Pancreas (tissue), 10 donors: ENCODE measurements at regions not wholly inside any gene's neighbourhood (a gene's known extent, or its start where the extent isn't known, plus 50 kb on each side); places are given as distances from the start of the nearest gene placed in this dataset.
A peak's percentile ranks its signal among the peaks of the same experiment; 100 is the strongest.

Experiments used
- ATAC-seq, 4 donors: fragments of 200-7000 bp; cut with Tn5 transposase; one replicate each; pipeline versions ENCODE4 v1.8.0 to v1.9.1; 2020; ENCODE audit warnings: mild to moderate bottlenecking in 4 of 4, moderate library complexity in 4 of 4
- DNase-seq, 6 donors: peaks; one replicate each; pipeline ENCODE4 v3.0.0-alpha.2; 2020
- FAIRE-seq: peaks from 2 replicates; lab custom pipeline; 2012; peaks lifted over from hg19 to GRCh38; lab: Jason Lieb, UNC
- H3K27ac ChIP-seq, 4 donors: fragments of 200-600 bp; sonication (generic); 1 replicate in 3 of 4; 2 replicates in 1 of 4; pipeline versions ENCODE4 v1.5.0 to v1.8.0; 2020
- H3K27me3 ChIP-seq, 4 donors: fragments of 200-600 bp; one replicate each; pipeline ENCODE4 v1.8.0; 2021
- H3K36me3 ChIP-seq, 3 donors: fragments of 200-600 bp; sonication (generic) in 1 of 3; one replicate each; pipeline versions ENCODE4 v1.5.0 to v1.8.0; 2020 to 2021
- H3K4me1 ChIP-seq, 3 donors: fragments of 200-600 bp; one replicate each; pipeline ENCODE4 v1.8.0; 2021
- H3K4me3 ChIP-seq, 4 donors: fragments of 200-600 bp; sonication (generic) in 2 of 4; one replicate each; pipeline versions ENCODE4 v1.5.0 to v1.8.0; 2020 to 2021
- H3K9me3 ChIP-seq, 4 donors: fragments of 200-600 bp; one replicate each; pipeline ENCODE4 v1.8.0; 2021
- WGBS, 2 donors: extraction: QIAGEN DNeasy Blood & Tissue Kit; methylation state at CpG; one replicate each; pipeline ENCODE4 v1.1.7; 2013; 5-methylcytosine and 5-hydroxymethylcytosine counted together
- intact Hi-C, 3 donors: fragments of 100-400 bp; cut with DNase I; formaldehyde crosslinking; loops; one replicate each; pipeline versions ENCODE4 v1.11.1 to v1.14.2; 2022
- TF ChIP-seq, protein P1 (sequence below), 4 donors: fragments of 200-600 bp; sonication (generic) in 3 of 4; IDR thresholded peaks; one replicate each; pipeline versions ENCODE4 v1.5.0 to v1.8.0; 2021; ENCODE audit warnings: antibody characterized with exemption in 4 of 4
- donor health status: healthy with polysubstance abuse.
- donor health status: DM: no; HTN: no; CAD: no; lungs with moderate emphysema.
- donor health status: DM: no; HTN: no; CAD: no.
- donor health status: control.
- donor health status: control.
- donor health status: Bipolar disorder and iron deficiency.
- donor health status: DM: yes; HTN: yes; CAD: no.
- donor health status: DM: no; HTN: no; CAD: no.
- donor health status: DM: no; HTN: no; CAD: no.
- donor health status: DM: yes; HTN: yes; CAD: no.

DNA sequence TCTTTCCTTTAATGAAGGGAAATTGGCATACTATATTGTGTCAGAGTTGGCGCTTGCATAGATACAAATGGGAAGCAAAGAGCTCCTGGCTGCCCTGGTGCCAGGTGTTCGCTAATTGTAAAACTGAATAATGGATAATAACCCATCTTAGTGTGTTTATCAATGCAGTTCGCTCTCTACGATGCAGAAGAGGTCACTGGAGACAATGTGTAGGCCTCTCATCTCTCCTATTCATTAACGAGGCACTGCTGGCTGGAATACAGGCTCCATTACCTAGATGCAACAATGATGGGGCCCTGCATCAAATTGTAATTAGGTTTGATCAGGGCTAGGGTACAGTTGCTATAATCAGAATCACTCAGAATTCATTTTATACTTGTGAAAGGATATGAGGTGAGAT, 171.0 kb downstream of the RMI1 start:
- Histone ChIP-seq H3K4me3 (no peak overlapping the region), H3K27ac (no peak overlapping the region), H3K9me3 (no peaks in the 10 kb centered on the region), H3K4me1 (no peaks in the 10 kb centered on the region), H3K27me3 (no peaks in the 10 kb centered on the region), H3K36me3 (no peaks in the 10 kb centered on the region)
- no peak for ATAC-seq
- TF ChIP-seq, protein P1, sequence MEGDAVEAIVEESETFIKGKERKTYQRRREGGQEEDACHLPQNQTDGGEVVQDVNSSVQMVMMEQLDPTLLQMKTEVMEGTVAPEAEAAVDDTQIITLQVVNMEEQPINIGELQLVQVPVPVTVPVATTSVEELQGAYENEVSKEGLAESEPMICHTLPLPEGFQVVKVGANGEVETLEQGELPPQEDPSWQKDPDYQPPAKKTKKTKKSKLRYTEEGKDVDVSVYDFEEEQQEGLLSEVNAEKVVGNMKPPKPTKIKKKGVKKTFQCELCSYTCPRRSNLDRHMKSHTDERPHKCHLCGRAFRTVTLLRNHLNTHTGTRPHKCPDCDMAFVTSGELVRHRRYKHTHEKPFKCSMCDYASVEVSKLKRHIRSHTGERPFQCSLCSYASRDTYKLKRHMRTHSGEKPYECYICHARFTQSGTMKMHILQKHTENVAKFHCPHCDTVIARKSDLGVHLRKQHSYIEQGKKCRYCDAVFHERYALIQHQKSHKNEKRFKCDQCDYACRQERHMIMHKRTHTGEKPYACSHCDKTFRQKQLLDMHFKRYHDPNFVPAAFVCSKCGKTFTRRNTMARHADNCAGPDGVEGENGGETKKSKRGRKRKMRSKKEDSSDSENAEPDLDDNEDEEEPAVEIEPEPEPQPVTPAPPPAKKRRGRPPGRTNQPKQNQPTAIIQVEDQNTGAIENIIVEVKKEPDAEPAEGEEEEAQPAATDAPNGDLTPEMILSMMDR (IDR thresholded peaks at IDR 0.05) = no peak
- intact Hi-C loops = no loop called here
- no peak for FAIRE-seq
- no peak for DNase-seq
- WGBS, 2 donors = 88% methylated on average over 5 of the region's 5 CpGs

DNA sequence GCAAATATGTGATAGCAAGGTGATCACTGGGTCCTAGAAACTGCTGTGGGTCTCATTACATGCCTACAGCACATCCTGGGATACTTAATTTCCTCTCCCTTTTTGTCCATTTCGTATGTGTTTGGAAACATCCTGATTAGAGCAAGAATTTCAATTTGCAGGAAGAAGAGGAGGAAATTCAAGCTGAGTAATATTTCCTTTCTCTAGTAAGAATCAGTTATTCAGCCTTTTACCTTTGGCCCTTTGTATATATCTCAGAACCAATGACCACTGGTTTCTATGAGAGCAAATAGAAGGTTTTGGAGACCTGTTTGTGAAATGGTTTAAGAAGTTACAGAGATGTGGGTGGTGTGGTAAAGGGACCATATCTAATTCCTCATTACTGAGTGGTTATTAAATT, 171.6 kb downstream of the RMI1 start:
- FAIRE-seq (no peak), DNase-seq (no peak), ATAC-seq (no peak)
- intact Hi-C loops = no loop called here
- H3K4me3 ChIP-seq = no peak overlapping the region
- H3K36me3 ChIP-seq = no peaks in the 10 kb centered on the region
- no peaks in the 10 kb centered on the region for H3K4me1 ChIP-seq
- 67 to 85% methylated on average over 1 of the region's 1 CpG for whole genome bisulfite sequencing, 2 donors
- no peaks in the 10 kb centered on the region for H3K9me3 ChIP-seq
- H3K27ac ChIP-seq = no peak overlapping the region
- TF ChIP-seq, protein P1 (IDR thresholded peaks at IDR 0.05) = no peak
- no peaks in the 10 kb centered on the region for H3K27me3 ChIP-seq

DNA sequence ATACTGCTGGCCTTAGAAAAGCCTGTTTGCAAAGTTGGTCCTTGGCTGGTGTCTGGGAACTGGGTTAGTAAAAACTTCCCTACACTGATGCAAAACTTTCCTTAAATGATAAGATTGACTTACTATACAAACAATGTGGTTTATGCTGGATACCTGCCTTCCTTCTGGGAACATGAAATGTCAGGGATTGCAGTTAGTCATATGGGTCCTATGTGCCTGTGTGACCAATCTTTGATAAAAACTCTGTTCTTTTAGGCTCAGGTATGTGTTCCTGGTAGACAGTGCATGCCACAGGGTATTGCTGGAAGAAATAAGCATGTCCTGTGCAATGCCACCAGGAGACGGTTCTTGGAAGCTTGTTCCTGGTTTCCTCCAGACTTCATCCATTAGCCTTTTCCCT, 173.3 kb downstream of the RMI1 start:
- Histone ChIP-seq H3K36me3 (no peaks in the 10 kb centered on the region), H3K27me3 (no peaks in the 10 kb centered on the region), H3K4me3 (no peak overlapping the region), H3K9me3 (peaks cover 0 to 3% (median 0%) of the 10 kb centered on the region in 4 donors), H3K4me1 (no peaks in the 10 kb centered on the region), H3K27ac (no peak overlapping the region)
- FAIRE-seq (no peak), DNase-seq (no peak), ATAC-seq (no peak)
- intact Hi-C loops = no loop called here
- WGBS, 2 donors = 56 to 93% methylated on average over 1 of the region's 1 CpG
- TF ChIP-seq, protein P1 (IDR thresholded peaks at IDR 0.05) = no peak

DNA sequence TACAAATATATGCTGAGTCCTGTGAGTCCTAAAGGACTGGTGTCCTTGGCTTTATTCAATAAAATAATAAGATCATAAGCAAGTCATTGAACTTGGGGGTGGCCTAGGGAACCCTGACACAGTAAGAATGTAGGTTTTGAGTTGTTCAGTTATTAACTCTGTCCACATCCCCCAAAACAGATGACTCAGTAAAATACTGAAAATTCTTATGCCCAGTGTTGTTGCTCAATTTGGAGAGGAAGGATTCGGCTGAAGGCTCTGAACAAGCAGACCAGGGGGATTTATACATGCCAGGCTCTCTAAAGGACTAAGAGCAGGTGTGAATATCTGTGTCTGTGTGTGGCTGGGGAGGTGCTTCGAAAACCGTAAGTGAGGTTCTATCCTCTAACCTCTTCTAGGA, 173.7 kb downstream of the RMI1 start:
- intact Hi-C loops = no loop called here
- H3K27me3 ChIP-seq = no peaks in the 10 kb centered on the region
- no peak overlapping the region for H3K4me3 ChIP-seq
- DNase-seq = no peak
- peaks cover 0 to 3% (median 0%) of the 10 kb centered on the region in 4 donors for H3K9me3 ChIP-seq
- TF ChIP-seq, protein P1 (IDR thresholded peaks at IDR 0.05) = no peak
- WGBS, 2 donors = 83 to 92% methylated on average over 3 of the region's 3 CpGs
- peak in 1 of 4 donors; percentile 41 for ATAC-seq
- no peaks in the 10 kb centered on the region for H3K4me1 ChIP-seq
- no peak overlapping the region for H3K27ac ChIP-seq
- H3K36me3 ChIP-seq = no peaks in the 10 kb centered on the region
- no peak for FAIRE-seq

- H3K27ac ChIP-seq = no peak overlapping the region
- H3K4me3 ChIP-seq = no peak overlapping the region
- no peaks in the 10 kb centered on the region for H3K36me3 ChIP-seq
- peaks cover 0 to 3% (median 0%) of the 10 kb centered on the region in 4 donors for H3K9me3 ChIP-seq
- no peaks in the 10 kb centered on the region for H3K4me1 ChIP-seq
- DNase-seq (no peak), FAIRE-seq (no peak), ATAC-seq (no peak)
- intact Hi-C loops = no loop called here
- no peaks in the 10 kb centered on the region for H3K27me3 ChIP-seq
- TF ChIP-seq, protein P1 (IDR thresholded peaks at IDR 0.05) = no peak
- WGBS, 2 donors = 65 to 71% methylated on average over 5 of the region's 5 CpGs
These were observed 177.4 kb downstream of the SLC28A3 start for GRCh38 chr9:84163052-84163650.
